Hepatocyte (in vitro differentiated cells): ENCODE measurements at regions not wholly inside any gene's neighbourhood (a gene's known extent, or its start where the extent isn't known, plus 50 kb on each side); places are given as distances from the start of the nearest gene placed in this dataset.

Experiments used
- CTCF ChIP-seq: fragments of 200-600 bp; sonication (generic); IDR thresholded peaks from 2 replicates; pipeline ENCODE4 v1.5.1; 2016; ENCODE audit warnings: antibody characterized with exemption, mild to moderate bottlenecking; ENCODE audit not compliant: poor library complexity
- EZH2 ChIP-seq: fragments of 200-600 bp; sonication (generic); IDR thresholded peaks from 2 replicates; pipeline ENCODE4 v1.6.1; 2016; ENCODE audit warnings: antibody characterized with exemption, mild to moderate bottlenecking, borderline replicate concordance
- EZH2phosphoT487 ChIP-seq: fragments of 200-600 bp; sonication (generic); IDR thresholded peaks from one replicate; pipeline ENCODE4 v1.6.1; 2018; ENCODE audit warnings: antibody characterized with exemption, mild to moderate bottlenecking, low read depth, moderate library complexity; ENCODE audit not compliant: unreplicated experiment, severe bottlenecking

GRCh38 chr4:52253025-52253424, 201.9 kb downstream of the SPATA18 start:
- TF ChIP-seq CTCF (no peak), EZH2phosphoT487 (no peak), EZH2 (no peak)
